OCI-LY7 (cell line): ENCODE measurements at regions not wholly inside any gene's neighbourhood (a gene's known extent, or its start where the extent isn't known, plus 50 kb on each side); places are given as distances from the start of the nearest gene placed in this dataset.

Source experiments
- BruUV-seq: library from RNA; stranded (reverse); fragments of 400-500 nt; replicated peaks from 2 replicates; lab custom pipeline; 2021; lab: Mats Ljungman, UMichigan
- CTCF ChIA-PET: fragments of 300-600 bp; sonication (Branson Sonifier 250); formaldehyde crosslinking; loops from one replicate; lab custom pipeline; 2022; ENCODE audit warnings: antibody characterized with exemption; ENCODE audit not compliant: unreplicated experiment; lab: Charles Lee
- POLR2A ChIA-PET: fragments of 300-600 bp; sonication (Branson Sonifier 250); formaldehyde crosslinking; loops from one replicate; lab custom pipeline; 2022; ENCODE audit warnings: antibody characterized with exemption; lab: Charles Lee
- DNase-seq: peaks from one replicate; pipeline ENCODE4 v3.0.0-alpha.2; 2015; ENCODE audit warnings: low spot score
- H2AFZ ChIP-seq: fragments of 200-600 bp; sonication (generic), shearing (Covaris generic); 2 replicates; pipeline ENCODE4 v1.6.1; 2014; ENCODE audit warnings: mild to moderate bottlenecking, antibody characterized with exemption, low read length, moderate library complexity
- H3K27ac ChIP-seq: fragments of 200-600 bp; sonication (generic); 2 replicates; pipeline ENCODE4 v1.5.1; 2014; ENCODE audit warnings: mixed run types, low read depth, mild to moderate bottlenecking, moderate library complexity, low read length, inconsistent platforms; ENCODE audit not compliant: poor library complexity, severe bottlenecking
- H3K36me3 ChIP-seq: fragments of 200-600 bp; sonication (generic); 2 replicates; pipeline ENCODE4 v1.6.1; 2014; ENCODE audit warnings: mild to moderate bottlenecking, antibody characterized with exemption, low read length, moderate library complexity, mixed read lengths; ENCODE audit not compliant: insufficient read depth
- H3K4me1 ChIP-seq: fragments of 200-600 bp; sonication (generic); 2 replicates; pipeline ENCODE4 v1.5.1; 2014; ENCODE audit warnings: mild to moderate bottlenecking, low read length; ENCODE audit not compliant: insufficient read depth, poor library complexity, severe bottlenecking
- H3K4me2 ChIP-seq: fragments of 200-600 bp; sonication (generic); 2 replicates; pipeline ENCODE4 v1.6.1; 2014; ENCODE audit warnings: mild to moderate bottlenecking, low read length
- H3K4me3 ChIP-seq: fragments of 200-600 bp; sonication (generic); 2 replicates; pipeline ENCODE4 v1.5.1; 2014; ENCODE audit warnings: mild to moderate bottlenecking, low read depth, low read length; ENCODE audit not compliant: poor library complexity, severe bottlenecking
- H3K79me2 ChIP-seq: fragments of 200-600 bp; sonication (generic); 2 replicates; pipeline ENCODE4 v1.6.1; 2016; ENCODE audit warnings: low read depth, mild to moderate bottlenecking, low read length, moderate library complexity, mixed read lengths; ENCODE audit not compliant: insufficient read depth
- H3K9me2 ChIP-seq: fragments of 200-600 bp; sonication (generic); 2 replicates; pipeline ENCODE4 v1.6.1; 2016; ENCODE audit warnings: mild to moderate bottlenecking, low read length, mixed read lengths; ENCODE audit not compliant: insufficient read depth
- H3K9me3 ChIP-seq: fragments of 200-600 bp; sonication (generic); 2 replicates; pipeline ENCODE4 v1.6.1; 2014; ENCODE audit warnings: mild to moderate bottlenecking, mixed run types, low read length, mixed read lengths
- H4K20me1 ChIP-seq: fragments of 200-600 bp; sonication (generic); 2 replicates; pipeline ENCODE4 v1.6.1; 2014; ENCODE audit warnings: mild to moderate bottlenecking, antibody characterized with exemption, low read length, moderate library complexity, mixed read lengths; ENCODE audit not compliant: insufficient read depth
- EZH2phosphoT487 ChIP-seq: fragments of 200-600 bp; sonication (generic); IDR thresholded peaks from 2 replicates; pipeline ENCODE4 v1.6.1; 2018; ENCODE audit warnings: low read depth, borderline replicate concordance, mild to moderate bottlenecking, mixed run types, antibody characterized with exemption, low read length, moderate library complexity, mixed read lengths
- intact Hi-C: fragments of 100-400 bp; cut with micrococcal nuclease; formaldehyde crosslinking; loops from one replicate; pipeline ENCODE4 v1.10.0; 2022; ENCODE audit not compliant: unreplicated experiment
- TF ChIP-seq, protein P1 (sequence below): fragments of 200-600 bp; sonication (generic); conservative IDR thresholded peaks from 2 replicates; pipeline ENCODE4 v1.5.1; 2014; ENCODE audit warnings: mild to moderate bottlenecking, antibody characterized with exemption, low read length, moderate library complexity, mixed read lengths

DNA sequence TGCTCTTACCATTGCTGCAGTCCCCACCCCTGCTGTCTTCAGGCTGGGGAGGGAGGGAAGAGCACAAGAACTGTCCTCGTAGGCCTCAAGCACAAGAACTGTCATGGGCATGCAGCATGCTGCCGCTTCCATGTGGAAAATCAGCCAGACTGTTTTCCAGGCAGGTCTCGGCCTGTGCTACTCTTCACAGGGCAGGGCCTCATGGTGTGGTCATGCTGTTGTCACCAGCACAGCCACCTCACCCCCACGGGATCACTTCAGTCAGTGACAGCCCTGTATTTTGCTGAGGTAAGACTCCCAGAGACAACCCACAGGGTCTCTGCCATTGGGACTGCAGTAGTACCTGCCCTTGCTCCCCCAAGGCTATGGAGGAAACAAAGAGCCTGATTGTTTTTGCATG, 205.3 kb downstream of the NAP1L3 start:
- POLR2A ChIA-PET, result interaction anchor here (0.5 kb wide), 1 partner anchor 128 kb away, joined by 3 read pairs; no protein-coding TSS in a partner anchor
- H4K20me1 ChIP-seq, result no peaks in the 10 kb centered on the region
- CTCF ChIA-PET, result no interaction called here
- TF ChIP-seq, protein P1, sequence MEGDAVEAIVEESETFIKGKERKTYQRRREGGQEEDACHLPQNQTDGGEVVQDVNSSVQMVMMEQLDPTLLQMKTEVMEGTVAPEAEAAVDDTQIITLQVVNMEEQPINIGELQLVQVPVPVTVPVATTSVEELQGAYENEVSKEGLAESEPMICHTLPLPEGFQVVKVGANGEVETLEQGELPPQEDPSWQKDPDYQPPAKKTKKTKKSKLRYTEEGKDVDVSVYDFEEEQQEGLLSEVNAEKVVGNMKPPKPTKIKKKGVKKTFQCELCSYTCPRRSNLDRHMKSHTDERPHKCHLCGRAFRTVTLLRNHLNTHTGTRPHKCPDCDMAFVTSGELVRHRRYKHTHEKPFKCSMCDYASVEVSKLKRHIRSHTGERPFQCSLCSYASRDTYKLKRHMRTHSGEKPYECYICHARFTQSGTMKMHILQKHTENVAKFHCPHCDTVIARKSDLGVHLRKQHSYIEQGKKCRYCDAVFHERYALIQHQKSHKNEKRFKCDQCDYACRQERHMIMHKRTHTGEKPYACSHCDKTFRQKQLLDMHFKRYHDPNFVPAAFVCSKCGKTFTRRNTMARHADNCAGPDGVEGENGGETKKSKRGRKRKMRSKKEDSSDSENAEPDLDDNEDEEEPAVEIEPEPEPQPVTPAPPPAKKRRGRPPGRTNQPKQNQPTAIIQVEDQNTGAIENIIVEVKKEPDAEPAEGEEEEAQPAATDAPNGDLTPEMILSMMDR, result no peak
- TF ChIP-seq EZH2phosphoT487, result no peak
- no peak overlapping the region for H3K4me3 ChIP-seq
- H3K9me2 ChIP-seq, result no peaks in the 10 kb centered on the region
- no peak overlapping the region for H3K27ac ChIP-seq
- H3K9me3 ChIP-seq, result no peaks in the 10 kb centered on the region
- no peaks in the 10 kb centered on the region for H3K79me2 ChIP-seq
- H3K4me2 ChIP-seq, result no peak overlapping the region
- no peak for DNase-seq
- no peaks in the 10 kb centered on the region for H3K36me3 ChIP-seq
- H3K4me1 ChIP-seq, result no peaks in the 10 kb centered on the region
- H2AFZ ChIP-seq, result no peak overlapping the region
- intact Hi-C loops, result no loop called here
- BruUV-seq, result no TSS peak

DNA sequence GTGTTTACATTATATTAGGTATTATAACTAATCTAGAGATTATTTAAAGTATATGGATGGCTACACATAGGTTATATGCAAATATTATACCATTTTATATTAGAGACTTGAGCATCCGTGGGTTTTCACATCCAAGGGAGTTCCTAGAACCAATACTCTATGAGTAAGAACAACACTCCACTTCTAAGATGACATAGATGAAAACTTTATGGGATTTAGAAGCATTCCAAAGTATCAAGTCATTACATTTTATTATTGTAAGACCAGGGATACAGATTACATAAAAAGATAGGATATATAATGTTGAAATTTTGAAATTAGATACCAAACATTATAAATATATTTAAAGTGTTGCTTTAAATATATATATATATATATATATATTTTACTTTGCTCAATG, 207.0 kb downstream of the NAP1L3 start:
- Histone ChIP-seq H3K4me1 (no peaks in the 10 kb centered on the region), H4K20me1 (no peaks in the 10 kb centered on the region), H3K27ac (no peak overlapping the region), H3K4me3 (no peak overlapping the region), H3K79me2 (no peaks in the 10 kb centered on the region), H3K9me3 (no peaks in the 10 kb centered on the region), H2AFZ (no peak overlapping the region), H3K4me2 (no peak overlapping the region), H3K9me2 (no peaks in the 10 kb centered on the region), H3K36me3 (no peaks in the 10 kb centered on the region)
- TF ChIP-seq, protein P1, result no peak
- no peak for TF ChIP-seq EZH2phosphoT487
- intact Hi-C loops, result no loop called here
- DNase-seq, result no peak
- POLR2A ChIA-PET, result no interaction called here
- BruUV-seq, result no TSS peak
- CTCF ChIA-PET, result no interaction called here

DNA sequence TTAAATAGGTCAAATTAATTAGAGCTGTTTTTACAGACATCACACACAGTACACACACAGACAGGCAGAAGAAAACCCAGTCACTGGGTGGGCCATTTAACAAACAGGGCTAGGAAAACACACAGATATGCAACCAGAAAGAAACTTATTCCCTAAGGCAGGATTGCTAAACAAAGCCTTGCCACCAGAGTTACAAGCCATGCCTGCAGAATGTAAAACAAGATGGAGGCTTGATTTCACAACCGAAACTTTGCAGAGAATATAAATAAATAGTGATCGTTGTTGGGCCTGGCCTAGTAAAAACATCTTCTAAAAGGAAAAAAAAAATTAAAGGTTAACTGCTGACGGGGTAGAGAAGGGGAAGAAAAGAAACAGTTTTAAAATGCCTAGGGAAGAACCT, 212.3 kb downstream of the NAP1L3 start:
- Histone ChIP-seq H3K9me2 (no peaks in the 10 kb centered on the region), H2AFZ (no peak overlapping the region), H3K79me2 (no peaks in the 10 kb centered on the region), H4K20me1 (no peaks in the 10 kb centered on the region), H3K4me1 (no peaks in the 10 kb centered on the region), H3K4me3 (no peak overlapping the region), H3K4me2 (no peak overlapping the region), H3K27ac (no peak overlapping the region), H3K9me3 (no peaks in the 10 kb centered on the region), H3K36me3 (no peaks in the 10 kb centered on the region)
- intact Hi-C loops, result no loop called here
- no peak for DNase-seq
- no peak for TF ChIP-seq EZH2phosphoT487
- TF ChIP-seq, protein P1, result no peak
- no TSS peak for BruUV-seq
- POLR2A ChIA-PET, result no interaction called here
- CTCF ChIA-PET, result no interaction called here
